Adrenal gland (tissue), 9 donors: ENCODE measurements at regions not wholly inside any gene's neighbourhood (a gene's known extent, or its start where the extent isn't known, plus 50 kb on each side); places are given as distances from the start of the nearest gene placed in this dataset.

Source experiments
- DNase-seq, 7 donors: peaks; one replicate each; pipeline ENCODE4 v3.0.0-alpha.2; 2019 to 2020
- H3K27ac ChIP-seq, 5 donors: fragments of 200-600 bp; sonication (generic) in 4 of 5; 1 replicate in 3 of 5; 2 replicates in 2 of 5; pipeline versions ENCODE4 v1.5.1 to v1.8.0; 2016 to 2020; ENCODE audit warnings: mild to moderate bottlenecking in 1 of 5
- H3K27me3 ChIP-seq: fragments of 200-600 bp; 2 replicates; pipeline ENCODE4 v1.8.0; 2021
- H3K36me3 ChIP-seq, 2 donors: fragments of 200-600 bp; replicated peaks in 1 of 2; 1 replicate in 1 of 2; 2 replicates in 1 of 2; pipeline versions ENCODE4 v1.5.1 to v1.8.0; 2018 to 2022
- H3K4me1 ChIP-seq, 2 donors: fragments of 200-600 bp; replicated peaks in 1 of 2; 1 replicate in 1 of 2; 2 replicates in 1 of 2; pipeline versions ENCODE4 v1.5.1 to v1.8.0; 2018 to 2021
- H3K4me3 ChIP-seq, 4 donors: fragments of 200-600 bp; sonication (generic) in 3 of 4; one replicate each; pipeline ENCODE4 v1.5.1; 2016 to 2018
- H3K9me3 ChIP-seq, 3 donors: fragments of 200-600 bp; sonication (generic) in 1 of 3; replicated peaks in 1 of 3; 1 replicate in 2 of 3; 2 replicates in 1 of 3; pipeline versions ENCODE4 v1.5.1 to v1.8.0; 2016 to 2021
- POLR2A ChIP-seq, 2 donors: fragments of 450-650 bp; IDR thresholded peaks; one replicate each; pipeline ENCODE4 v1.6.1; 2017; ENCODE audit warnings: antibody characterized with exemption in 2 of 2, mild to moderate bottlenecking in 2 of 2, moderate library complexity in 1 of 2
- WGBS, 4 donors: extraction: QIAGEN DNeasy Blood & Tissue Kit in 2 of 4; methylation state at CpG; one replicate each; pipeline versions ENCODE4 v1.1.5 to v1.1.7; 2013 to 2017; 5-methylcytosine and 5-hydroxymethylcytosine counted together
- intact Hi-C, 2 donors: fragments of 100-400 bp; cut with DNase I; formaldehyde crosslinking; loops; one replicate each; pipeline versions ENCODE4 v1.14.1 to v1.15.0; 2022 to 2023
- TF ChIP-seq, protein P1 (sequence below), 6 experiments: fragments of 450-650 bp in 4 of 6; fragments of 200-600 bp in 2 of 6; sonication (generic) in 1 of 6; IDR thresholded peaks; 1 replicate in 5 of 6; 2 replicates in 1 of 6; pipeline versions ENCODE4 v1.5.1 to v1.8.0; 2016 to 2021; ENCODE audit warnings: antibody characterized with exemption in 6 of 6, mild to moderate bottlenecking in 2 of 6, moderate library complexity in 1 of 6
- donor health status: healthy with polysubstance abuse.
- donor health status: Bipolar disorder and iron deficiency.
- donor health status: DM: yes; HTN: yes; CAD: no.
- donor health status: DM: no; HTN: no; CAD: no.
- donor health status: DM: no; HTN: no; CAD: no.

DNA sequence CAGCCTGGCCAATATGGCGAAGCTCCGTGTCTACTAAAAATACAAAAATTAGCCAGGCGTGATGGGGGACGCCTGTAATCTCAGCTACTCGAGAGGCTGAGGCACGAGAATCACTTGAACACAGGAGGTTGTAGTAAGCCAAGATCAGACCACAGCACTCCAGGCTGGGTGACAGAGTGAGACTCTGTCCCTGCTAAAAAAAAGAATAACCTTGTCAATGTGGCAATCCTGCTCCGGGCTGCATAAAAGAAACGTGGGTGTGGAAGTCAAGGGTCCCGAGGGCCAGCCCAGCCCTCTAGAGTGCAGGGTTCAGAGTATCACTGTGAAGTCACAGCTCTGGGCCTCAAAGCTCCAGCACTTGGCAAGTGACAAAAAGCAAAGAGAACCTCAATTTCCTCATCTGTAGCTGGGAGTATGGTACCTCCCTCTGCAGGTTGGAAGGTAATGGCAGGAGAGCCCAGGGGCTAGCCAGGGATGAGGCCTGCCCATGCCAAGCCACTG, 73.5 kb upstream of the IQSEC1 start:
- H3K36me3 ChIP-seq: no peaks in the 10 kb centered on the region

DNA sequence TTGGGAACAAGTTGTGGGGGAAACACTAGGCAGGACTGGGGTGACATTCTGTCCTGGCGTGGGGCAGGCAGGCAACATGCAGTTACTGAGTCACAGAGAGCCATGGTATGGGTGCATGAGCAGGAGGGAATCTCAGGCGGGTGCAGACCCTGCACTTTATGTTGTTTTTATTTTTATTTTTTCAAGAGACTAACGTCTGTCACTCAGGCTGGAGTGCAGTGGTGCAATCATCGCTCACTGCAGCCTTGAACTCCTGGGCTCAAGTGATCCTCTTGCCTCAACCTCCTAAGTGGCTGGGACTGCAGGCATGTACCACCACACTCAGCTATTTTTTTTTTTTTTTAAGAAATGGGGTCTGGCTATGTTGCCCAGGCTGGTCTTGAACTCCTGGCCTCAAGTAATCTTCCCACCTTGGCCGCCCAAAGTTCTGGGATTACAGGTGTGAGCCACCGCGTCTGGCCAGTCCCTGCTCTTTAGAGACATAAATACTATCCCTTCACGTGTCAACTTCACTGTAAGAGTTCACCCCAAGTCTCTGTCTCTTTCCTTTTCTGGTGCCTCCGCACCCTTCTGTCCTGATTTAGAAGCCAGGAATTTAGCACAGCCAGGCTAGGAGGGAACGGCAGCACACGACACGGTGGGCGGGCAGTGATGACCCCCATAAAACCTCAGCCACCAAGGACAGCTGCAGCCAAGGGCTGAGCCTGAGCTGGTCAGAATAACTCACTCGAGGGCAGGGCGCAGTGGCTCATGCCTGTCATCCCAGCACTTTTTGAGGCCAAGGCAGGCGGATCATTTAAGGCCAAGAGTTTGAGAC, 72.8 kb upstream of the IQSEC1 start:
- Histone ChIP-seq H3K36me3 (no peaks in the 10 kb centered on the region), H3K9me3 (no peaks in the 10 kb centered on the region), H3K4me1 (no peaks in the 10 kb centered on the region), H3K27me3 (no peaks in the 10 kb centered on the region), H3K4me3 (no peak overlapping the region), H3K27ac (no peak overlapping the region)
- WGBS, 4 donors: 57 to 65% (median 60%) methylated on average over 14 to 16 of the region's 16 CpGs
- intact Hi-C loops: no loop called here
- TF ChIP-seq, protein P1, sequence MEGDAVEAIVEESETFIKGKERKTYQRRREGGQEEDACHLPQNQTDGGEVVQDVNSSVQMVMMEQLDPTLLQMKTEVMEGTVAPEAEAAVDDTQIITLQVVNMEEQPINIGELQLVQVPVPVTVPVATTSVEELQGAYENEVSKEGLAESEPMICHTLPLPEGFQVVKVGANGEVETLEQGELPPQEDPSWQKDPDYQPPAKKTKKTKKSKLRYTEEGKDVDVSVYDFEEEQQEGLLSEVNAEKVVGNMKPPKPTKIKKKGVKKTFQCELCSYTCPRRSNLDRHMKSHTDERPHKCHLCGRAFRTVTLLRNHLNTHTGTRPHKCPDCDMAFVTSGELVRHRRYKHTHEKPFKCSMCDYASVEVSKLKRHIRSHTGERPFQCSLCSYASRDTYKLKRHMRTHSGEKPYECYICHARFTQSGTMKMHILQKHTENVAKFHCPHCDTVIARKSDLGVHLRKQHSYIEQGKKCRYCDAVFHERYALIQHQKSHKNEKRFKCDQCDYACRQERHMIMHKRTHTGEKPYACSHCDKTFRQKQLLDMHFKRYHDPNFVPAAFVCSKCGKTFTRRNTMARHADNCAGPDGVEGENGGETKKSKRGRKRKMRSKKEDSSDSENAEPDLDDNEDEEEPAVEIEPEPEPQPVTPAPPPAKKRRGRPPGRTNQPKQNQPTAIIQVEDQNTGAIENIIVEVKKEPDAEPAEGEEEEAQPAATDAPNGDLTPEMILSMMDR (IDR thresholded peaks at IDR 0.05): no peak
- no peak for TF ChIP-seq POLR2A (IDR thresholded peaks at IDR 0.05)
- DNase-seq: no peak

More for the DNA sequence above, 73.5 kb upstream of the IQSEC1 start:
- DNase-seq: no peak
- Histone ChIP-seq H3K4me3 (no peak overlapping the region), H3K9me3 (no peaks in the 10 kb centered on the region), H3K27me3 (no peaks in the 10 kb centered on the region), H3K4me1 (no peaks in the 10 kb centered on the region), H3K27ac (no peak overlapping the region)
- intact Hi-C loops: no loop called here
- 67 to 74% (median 71%) methylated on average over 9 of the region's 9 CpGs for WGBS, 4 donors
- TF ChIP-seq POLR2A (IDR thresholded peaks at IDR 0.05): no peak
- TF ChIP-seq, protein P1 (IDR thresholded peaks at IDR 0.05): no peak

DNA sequence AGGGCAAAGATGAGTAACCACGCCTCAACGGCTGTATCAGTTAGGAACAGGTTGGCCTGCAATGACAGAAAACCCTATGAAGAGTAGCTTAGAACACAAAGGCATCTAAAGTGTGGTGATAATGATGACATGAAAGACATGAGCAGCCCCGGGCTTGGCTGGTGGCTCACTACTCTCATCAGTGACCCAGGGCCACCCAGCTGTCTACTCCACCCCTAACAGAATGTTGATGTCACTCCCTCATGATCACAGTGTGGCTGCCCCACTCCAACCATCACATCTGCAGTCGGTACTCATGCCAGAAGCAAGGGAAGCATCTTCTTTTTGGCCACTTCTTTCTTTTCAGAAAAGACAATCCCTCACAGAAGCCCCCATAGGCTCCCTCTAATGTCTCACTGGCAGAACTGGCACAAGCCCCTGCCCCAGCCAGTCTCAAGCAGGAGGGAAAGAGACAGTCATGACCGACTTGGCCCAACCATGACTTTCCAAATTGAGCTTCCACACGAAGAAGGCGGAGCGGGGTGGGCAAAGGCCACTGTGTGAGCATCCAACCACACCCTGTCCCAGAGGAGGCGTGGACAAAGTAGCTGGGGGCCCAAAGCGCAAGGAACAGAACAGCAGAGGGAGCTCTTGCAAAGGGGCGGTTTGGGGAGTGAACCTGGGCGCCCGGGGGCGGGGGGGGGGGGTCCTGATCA, 72.0 kb upstream of the IQSEC1 start:
- WGBS, 4 donors: 67 to 77% (median 70%) methylated on average over 10 to 14 of the region's 14 CpGs
- Histone ChIP-seq H3K4me3 (no peak overlapping the region), H3K4me1 (no peaks in the 10 kb centered on the region), H3K27ac (no peak overlapping the region), H3K36me3 (no peaks in the 10 kb centered on the region), H3K27me3 (no peaks in the 10 kb centered on the region), H3K9me3 (no peaks in the 10 kb centered on the region)
- no peak for DNase-seq
- TF ChIP-seq, protein P1 (IDR thresholded peaks at IDR 0.05): no peak
- TF ChIP-seq POLR2A (IDR thresholded peaks at IDR 0.05): no peak
- intact Hi-C loops: no loop called here

- Histone ChIP-seq H3K4me3 (no peak overlapping the region), H3K27me3 (no peaks in the 10 kb centered on the region), H3K27ac (no peak overlapping the region), H3K9me3 (no peaks in the 10 kb centered on the region), H3K4me1 (no peaks in the 10 kb centered on the region), H3K36me3 (no peaks in the 10 kb centered on the region)
- intact Hi-C loops: no loop called here
- DNase-seq: no peak
- WGBS, 4 donors: 81 to 90% (median 84%) methylated on average over 22 to 25 of the region's 25 CpGs
- no peak for TF ChIP-seq POLR2A (IDR thresholded peaks at IDR 0.05)
- TF ChIP-seq, protein P1 (IDR thresholded peaks at IDR 0.05): no peak
Observed at GRCh38 chr3:13144163-13145023, 71.2 kb upstream of the IQSEC1 start.
